ENCODE measurements at regions not wholly inside any gene's neighbourhood (a gene's known extent, or its start where the extent isn't known, plus 50 kb on each side); places are given as distances from the start of the nearest gene placed in this dataset.

DNA sequence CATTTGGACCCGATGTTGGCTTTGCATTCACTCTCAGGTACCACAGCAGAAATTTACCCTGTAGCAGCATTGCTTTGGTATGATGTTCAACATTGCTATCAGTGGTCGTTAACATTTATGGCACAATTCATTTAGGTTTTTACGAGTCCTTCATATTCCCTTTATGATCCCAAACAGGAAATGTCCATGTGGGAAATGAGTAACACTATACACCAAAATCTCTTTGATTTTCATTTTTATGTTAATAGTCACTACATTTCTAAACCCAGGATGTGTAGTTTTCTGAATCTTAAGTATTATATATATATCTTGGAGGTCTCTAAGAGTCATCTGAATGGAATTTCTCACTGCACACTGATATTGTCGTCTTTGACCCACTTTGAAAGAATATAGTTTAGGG lies 78.5 kb upstream of the RBMS3 start:
- DNase-seq (no peak), ATAC-seq (no peak)
- WGBS, 4 donors, result 80 to 93% (median 87%) methylated on average over 4 of the region's 4 CpGs
- intact Hi-C loops (cut with DNase I), result no loop called here
- no peaks in the 10 kb centered on the region for H3K27me3 ChIP-seq
- H3K9me3 ChIP-seq, result no peaks in the 10 kb centered on the region
- H3K36me3 ChIP-seq, result no peaks in the 10 kb centered on the region
- H3K27ac ChIP-seq, result no peak overlapping the region
- TF ChIP-seq POLR2A (IDR thresholded peaks at IDR 0.05) (no peak), CTCF (IDR thresholded peaks at IDR 0.05) (no peak)
- no peak overlapping the region for H3K4me3 ChIP-seq
- H3K4me1 ChIP-seq, result no peaks in the 10 kb centered on the region

DNA sequence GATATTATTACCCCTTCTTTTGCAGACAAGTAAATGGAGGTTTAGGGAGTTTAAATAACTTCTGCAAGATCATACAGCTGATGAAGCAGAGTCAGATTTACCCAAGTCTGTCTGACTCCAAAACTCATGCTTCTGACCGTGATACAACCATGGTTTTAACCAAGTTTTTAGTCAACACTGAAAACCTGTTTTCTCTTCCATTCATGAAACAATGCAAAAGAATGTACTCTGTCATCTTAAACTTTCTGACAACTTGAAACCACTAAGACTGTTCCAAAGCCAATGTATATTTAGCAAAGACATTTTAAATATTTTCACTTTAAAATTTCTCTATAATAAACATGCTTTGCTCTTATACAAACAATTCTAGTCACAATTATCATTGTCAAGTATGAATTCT lies 77.0 kb upstream of the RBMS3 start:
- no peaks in the 10 kb centered on the region for H3K36me3 ChIP-seq
- no peaks in the 10 kb centered on the region for H3K4me1 ChIP-seq
- no peak overlapping the region for H3K4me3 ChIP-seq
- ATAC-seq, result no peak
- TF ChIP-seq POLR2A (IDR thresholded peaks at IDR 0.05) (no peak), CTCF (IDR thresholded peaks at IDR 0.05) (no peak)
- no peak overlapping the region for H3K27ac ChIP-seq
- H3K27me3 ChIP-seq, result no peaks in the 10 kb centered on the region
- DNase-seq, result no peak
- intact Hi-C loops (cut with DNase I), result no loop called here
- WGBS, 4 donors, result 94 to 100% (median 98%) methylated on average over 1 of the region's 1 CpG
- H3K9me3 ChIP-seq, result no peaks in the 10 kb centered on the region

DNA sequence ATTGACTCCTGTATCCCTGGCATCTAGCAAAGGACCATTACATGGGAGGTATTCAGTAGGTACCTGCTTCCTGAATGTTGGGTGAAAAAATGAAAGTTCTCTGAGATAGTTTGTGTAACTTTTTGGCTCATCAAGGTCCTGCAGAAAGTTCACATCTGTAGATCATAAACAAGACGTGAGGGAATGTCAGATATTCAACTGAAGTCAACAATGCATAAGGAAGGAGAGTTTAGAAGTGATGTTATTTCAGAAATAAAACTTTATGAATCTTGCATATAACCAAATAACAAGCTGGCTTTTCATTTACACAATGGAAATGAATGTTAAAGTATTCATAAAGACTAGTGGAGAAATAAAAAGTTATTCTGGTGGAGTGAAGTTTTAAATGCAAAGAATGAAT lies 73.4 kb upstream of the RBMS3 start:
- Histone ChIP-seq H3K36me3 (no peaks in the 10 kb centered on the region), H3K4me1 (no peaks in the 10 kb centered on the region), H3K4me3 (no peak overlapping the region), H3K9me3 (no peaks in the 10 kb centered on the region), H3K27ac (no peak overlapping the region), H3K27me3 (no peaks in the 10 kb centered on the region)
- intact Hi-C loops (cut with DNase I), result no loop called here
- TF ChIP-seq POLR2A (IDR thresholded peaks at IDR 0.05) (no peak), CTCF (IDR thresholded peaks at IDR 0.05) (no peak)
- DNase-seq (no peak), ATAC-seq (no peak)
- WGBS, 4 donors, result 71 to 82% (median 81%) methylated on average over 1 of the region's 1 CpG

DNA sequence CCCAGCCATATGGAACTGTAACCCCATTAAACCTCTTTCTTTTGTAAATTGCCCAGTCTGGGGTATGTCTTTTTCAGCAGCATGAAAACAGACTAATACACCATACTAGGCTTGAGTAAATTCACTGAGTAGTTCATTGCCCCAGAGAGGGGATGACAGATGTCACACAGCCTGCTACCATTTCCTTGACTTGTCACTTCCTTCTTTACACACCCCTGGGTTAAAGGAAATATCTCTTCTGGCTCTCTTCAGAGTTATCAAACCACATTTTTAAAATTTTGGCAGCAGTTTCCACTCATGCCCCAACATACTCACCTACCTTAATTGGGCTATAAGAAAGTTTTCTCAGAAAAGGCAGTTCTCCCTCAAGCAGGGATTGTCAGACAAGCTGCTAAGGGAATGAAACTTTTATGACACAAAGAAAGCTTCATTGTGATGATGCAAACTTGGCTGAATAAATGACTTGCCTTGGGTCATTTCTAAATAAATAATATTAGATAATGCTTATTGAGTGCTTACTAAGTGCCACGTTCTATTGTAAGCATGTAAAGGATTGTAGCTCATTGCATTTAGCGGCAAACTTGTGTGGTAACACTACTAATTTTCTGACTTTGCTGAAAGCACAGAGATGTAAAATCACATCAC lies 68.0 kb upstream of the RBMS3 start:
- H3K4me1 ChIP-seq, result no peaks in the 10 kb centered on the region
- no peaks in the 10 kb centered on the region for H3K9me3 ChIP-seq
- no peak for TF ChIP-seq CTCF (IDR thresholded peaks at IDR 0.05)
- no peak for TF ChIP-seq POLR2A (IDR thresholded peaks at IDR 0.05)
- DNase-seq (no peak), ATAC-seq (no peak)
- WGBS, 4 donors, result 77 to 88% (median 86%) methylated on average over 2 of the region's 2 CpGs
- intact Hi-C loops (cut with DNase I), result no loop called here
- H3K27me3 ChIP-seq, result no peaks in the 10 kb centered on the region
- no peak overlapping the region for H3K4me3 ChIP-seq
- no peak overlapping the region for H3K27ac ChIP-seq
- no peaks in the 10 kb centered on the region for H3K36me3 ChIP-seq

Measured in heart left ventricle (tissue), 16 donors.